ENCODE measurements at regions not wholly inside any gene's neighbourhood (a gene's known extent, or its start where the extent isn't known, plus 50 kb on each side); places are given as distances from the start of the nearest gene placed in this dataset.
A peak's percentile ranks its signal among the peaks of the same experiment; 100 is the strongest.

DNA sequence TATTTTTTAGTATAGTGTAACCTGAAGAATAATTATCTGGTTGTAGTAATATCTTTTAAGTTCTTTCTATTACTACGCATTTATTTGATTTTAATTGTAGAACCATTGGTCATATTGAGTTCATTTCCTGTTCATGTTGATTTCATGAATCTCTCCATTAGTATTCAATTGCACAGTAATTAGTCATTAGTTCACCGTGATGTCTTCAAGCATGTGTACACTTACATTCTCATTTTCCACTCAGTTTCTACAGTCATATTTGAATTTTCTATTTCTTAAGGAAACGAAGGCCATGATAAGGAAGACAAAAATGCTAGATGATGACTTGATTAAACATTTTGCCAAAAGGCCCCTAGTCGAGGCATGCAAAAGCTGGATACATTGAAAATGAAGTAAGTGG, 333.7 kb upstream of the FANCL start:
- no peaks in the 10 kb centered on the region for H3K27me3 ChIP-seq (replicated peaks; ENCODE audit: insufficient read depth, low read length)
- H3F3A ChIP-seq (ENCODE audit: insufficient read depth, low read length), result no peaks in the 10 kb centered on the region
- H3K4me1 ChIP-seq (ENCODE audit: low read length), result no peaks in the 10 kb centered on the region
- H3K27ac ChIP-seq (ENCODE audit: low read length), result no peak overlapping the region
- no peaks in the 10 kb centered on the region for H3K9me2 ChIP-seq (replicated peaks; ENCODE audit: insufficient read depth, low read length)
- no peak for TF ChIP-seq EZH2phosphoT487 (IDR thresholded peaks at IDR 0.05; ENCODE audit: low read length)
- TF ChIP-seq, protein P1, sequence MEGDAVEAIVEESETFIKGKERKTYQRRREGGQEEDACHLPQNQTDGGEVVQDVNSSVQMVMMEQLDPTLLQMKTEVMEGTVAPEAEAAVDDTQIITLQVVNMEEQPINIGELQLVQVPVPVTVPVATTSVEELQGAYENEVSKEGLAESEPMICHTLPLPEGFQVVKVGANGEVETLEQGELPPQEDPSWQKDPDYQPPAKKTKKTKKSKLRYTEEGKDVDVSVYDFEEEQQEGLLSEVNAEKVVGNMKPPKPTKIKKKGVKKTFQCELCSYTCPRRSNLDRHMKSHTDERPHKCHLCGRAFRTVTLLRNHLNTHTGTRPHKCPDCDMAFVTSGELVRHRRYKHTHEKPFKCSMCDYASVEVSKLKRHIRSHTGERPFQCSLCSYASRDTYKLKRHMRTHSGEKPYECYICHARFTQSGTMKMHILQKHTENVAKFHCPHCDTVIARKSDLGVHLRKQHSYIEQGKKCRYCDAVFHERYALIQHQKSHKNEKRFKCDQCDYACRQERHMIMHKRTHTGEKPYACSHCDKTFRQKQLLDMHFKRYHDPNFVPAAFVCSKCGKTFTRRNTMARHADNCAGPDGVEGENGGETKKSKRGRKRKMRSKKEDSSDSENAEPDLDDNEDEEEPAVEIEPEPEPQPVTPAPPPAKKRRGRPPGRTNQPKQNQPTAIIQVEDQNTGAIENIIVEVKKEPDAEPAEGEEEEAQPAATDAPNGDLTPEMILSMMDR (IDR thresholded peaks at IDR 0.05; ENCODE audit: low read length), result no peak
- no peak for TF ChIP-seq EZH2 (optimal IDR thresholded peaks at IDR 0.05; ENCODE audit: low read depth, low read length)
- no peak overlapping the region for H3K4me3 ChIP-seq (ENCODE audit: low read length)
- no peak overlapping the region for H2AFZ ChIP-seq (ENCODE audit: low read length)
- H3K9me3 ChIP-seq (replicated peaks; ENCODE audit: insufficient read depth, low read length), result no peaks in the 10 kb centered on the region
- no peaks in the 10 kb centered on the region for H3K36me3 ChIP-seq (replicated peaks; ENCODE audit: insufficient read depth, low read length)
- no peak for DNase-seq
- H3K4me2 ChIP-seq (ENCODE audit: low read depth, low read length), result no peak overlapping the region
- H4K20me1 ChIP-seq (ENCODE audit: insufficient read depth, low read length), result no peaks in the 10 kb centered on the region
- H3K79me2 ChIP-seq (ENCODE audit: low read length), result no peaks in the 10 kb centered on the region
- no peak overlapping the region for H3K9ac ChIP-seq (ENCODE audit: low read length)

DNA sequence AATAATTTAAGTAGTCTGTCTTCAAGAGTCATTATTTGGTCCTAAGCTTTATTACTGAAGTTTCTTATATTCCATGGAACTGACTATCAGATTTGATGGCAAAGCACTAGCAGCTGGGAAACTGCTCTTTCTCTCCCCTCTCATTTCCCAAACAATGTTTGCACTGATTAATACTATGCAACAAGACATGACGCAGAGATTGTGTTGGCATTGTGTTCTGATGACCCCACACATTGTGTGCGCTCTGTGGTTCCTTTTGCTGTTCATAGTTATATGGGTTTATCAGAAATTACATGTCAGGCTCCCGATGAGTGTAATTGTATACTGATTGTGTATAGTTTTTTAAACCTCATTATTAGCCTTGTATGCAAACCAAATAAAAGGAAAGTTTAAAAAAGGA, 331.6 kb upstream of the FANCL start:
- H3K36me3 ChIP-seq (replicated peaks; ENCODE audit: insufficient read depth, low read length), result no peaks in the 10 kb centered on the region
- no peaks in the 10 kb centered on the region for H3K79me2 ChIP-seq (ENCODE audit: low read length)
- H3F3A ChIP-seq (ENCODE audit: insufficient read depth, low read length), result no peaks in the 10 kb centered on the region
- H3K4me1 ChIP-seq (ENCODE audit: low read length), result no peaks in the 10 kb centered on the region
- H3K4me2 ChIP-seq (ENCODE audit: low read depth, low read length), result no peak overlapping the region
- no peak overlapping the region for H3K4me3 ChIP-seq (ENCODE audit: low read length)
- H3K9me3 ChIP-seq (replicated peaks; ENCODE audit: insufficient read depth, low read length), result no peaks in the 10 kb centered on the region
- no peak overlapping the region for H3K27ac ChIP-seq (ENCODE audit: low read length)
- H2AFZ ChIP-seq (ENCODE audit: low read length), result no peak overlapping the region
- no peaks in the 10 kb centered on the region for H4K20me1 ChIP-seq (ENCODE audit: insufficient read depth, low read length)
- H3K27me3 ChIP-seq (replicated peaks; ENCODE audit: insufficient read depth, low read length), result no peaks in the 10 kb centered on the region
- H3K9ac ChIP-seq (ENCODE audit: low read length), result no peak overlapping the region
- DNase-seq, result no peak
- H3K9me2 ChIP-seq (replicated peaks; ENCODE audit: insufficient read depth, low read length), result no peaks in the 10 kb centered on the region
- TF ChIP-seq, protein P1 (IDR thresholded peaks at IDR 0.05; ENCODE audit: low read length), result no peak
- TF ChIP-seq EZH2 (optimal IDR thresholded peaks at IDR 0.05; ENCODE audit: low read depth, low read length) (no peak), EZH2phosphoT487 (IDR thresholded peaks at IDR 0.05; ENCODE audit: low read length) (no peak)

DNA sequence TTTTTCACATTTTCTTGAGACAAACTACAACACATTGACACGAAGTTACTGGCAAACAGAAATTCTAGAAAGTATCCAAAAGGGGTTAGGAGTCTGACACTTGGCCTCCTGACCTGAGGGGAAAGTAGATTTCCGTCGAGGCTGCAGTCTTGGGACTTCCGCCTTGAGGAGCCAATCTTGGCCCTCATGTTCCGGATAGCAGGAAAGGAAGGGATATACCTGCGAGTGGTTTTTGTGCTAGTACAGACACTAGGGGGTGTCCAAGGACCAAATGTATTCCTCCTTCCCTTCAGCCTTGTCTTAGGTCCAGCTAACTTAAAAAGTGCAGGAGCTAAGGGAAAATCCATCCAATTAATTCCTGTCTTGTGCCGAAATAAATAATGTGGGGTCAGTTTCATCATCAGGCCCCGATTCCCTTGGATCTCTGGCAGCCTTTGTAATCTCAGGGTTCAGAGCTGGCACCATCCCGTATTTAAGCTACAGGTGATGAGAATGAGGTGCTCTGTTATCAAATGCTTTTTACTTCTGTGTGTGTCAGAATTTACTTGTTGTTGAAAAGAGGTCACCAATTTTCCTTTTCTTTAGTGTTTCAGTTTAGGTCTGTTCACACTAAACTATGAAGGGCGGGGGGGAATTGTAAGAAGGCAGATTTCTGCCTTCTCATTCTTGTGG, 330.2 kb upstream of the FANCL start:
- Histone ChIP-seq H3K9me3 (replicated peaks; ENCODE audit: insufficient read depth, low read length) (no peaks in the 10 kb centered on the region), H3K36me3 (replicated peaks; ENCODE audit: insufficient read depth, low read length) (no peaks in the 10 kb centered on the region), H3K4me2 (ENCODE audit: low read depth, low read length) (peak overlapping the region; percentile 48; the same call in 1 of the 2 replicates), H3K27ac (ENCODE audit: low read length) (no peak overlapping the region), H4K20me1 (ENCODE audit: insufficient read depth, low read length) (no peaks in the 10 kb centered on the region), H3F3A (ENCODE audit: insufficient read depth, low read length) (no peaks in the 10 kb centered on the region), H3K9ac (ENCODE audit: low read length) (no peak overlapping the region), H3K79me2 (ENCODE audit: low read length) (no peaks in the 10 kb centered on the region), H3K27me3 (replicated peaks; ENCODE audit: insufficient read depth, low read length) (no peaks in the 10 kb centered on the region), H2AFZ (ENCODE audit: low read length) (peak overlapping the region; percentile 55; the same call in 1 of the 2 replicates), H3K4me1 (ENCODE audit: low read length) (no peaks in the 10 kb centered on the region), H3K9me2 (replicated peaks; ENCODE audit: insufficient read depth, low read length) (no peaks in the 10 kb centered on the region), H3K4me3 (ENCODE audit: low read length) (no peak overlapping the region)
- no peak for TF ChIP-seq EZH2 (optimal IDR thresholded peaks at IDR 0.05; ENCODE audit: low read depth, low read length)
- TF ChIP-seq, protein P1 (IDR thresholded peaks at IDR 0.05; ENCODE audit: low read length), result peak; percentile 73
- peak; percentile 61 for DNase-seq

All from MM.1S (cell line).